NCI-H2029 (cell line): ENCODE measurements at regions not wholly inside any gene's neighbourhood (a gene's known extent, or its start where the extent isn't known, plus 50 kb on each side); places are given as distances from the start of the nearest gene placed in this dataset.
"Not testable (repeated sequence)": the region's sequence is repeated elsewhere in the genome, so short reads cannot be mapped to it uniquely, and the experiment has no call there.

ENCODE experiments used
- DNase-seq: peaks from one replicate; lab custom pipeline; 2025; lab: John Stamatoyannopoulos, UW

DNA sequence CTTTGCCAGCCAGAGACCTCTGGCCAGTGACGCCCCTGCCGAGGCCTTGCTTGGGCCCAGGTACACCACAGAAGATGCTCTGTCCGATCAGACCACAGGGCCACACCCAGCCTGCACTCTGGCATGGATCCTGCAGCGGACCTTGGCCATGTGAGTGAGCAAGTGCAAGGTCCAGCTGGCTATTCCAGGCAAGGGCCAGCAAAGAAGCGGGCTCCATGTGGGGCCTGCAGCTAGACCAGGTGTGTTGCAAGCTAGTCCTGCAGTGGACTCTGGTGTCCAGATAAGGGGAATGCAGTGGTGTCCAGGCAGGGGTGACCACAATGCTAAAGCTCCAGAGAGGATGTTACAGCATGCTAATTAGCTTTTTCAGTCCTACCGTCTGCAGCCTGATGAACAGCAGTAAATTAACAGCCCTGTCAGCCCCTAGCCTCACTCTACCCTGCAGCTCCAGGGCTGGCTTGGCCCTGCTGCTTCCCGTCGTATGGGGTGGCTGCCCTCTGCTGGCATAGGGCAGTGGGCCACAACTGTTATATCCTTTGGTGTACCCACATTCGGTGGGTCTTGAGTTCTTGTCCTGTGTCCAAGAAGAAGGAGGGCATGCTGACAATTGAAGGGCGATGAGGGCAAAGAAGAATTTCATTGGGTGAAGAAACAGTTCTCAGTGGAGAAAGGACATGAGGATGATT lies 284.5 kb upstream of the POU5F2 start:
- no peak for DNase-seq

DNA sequence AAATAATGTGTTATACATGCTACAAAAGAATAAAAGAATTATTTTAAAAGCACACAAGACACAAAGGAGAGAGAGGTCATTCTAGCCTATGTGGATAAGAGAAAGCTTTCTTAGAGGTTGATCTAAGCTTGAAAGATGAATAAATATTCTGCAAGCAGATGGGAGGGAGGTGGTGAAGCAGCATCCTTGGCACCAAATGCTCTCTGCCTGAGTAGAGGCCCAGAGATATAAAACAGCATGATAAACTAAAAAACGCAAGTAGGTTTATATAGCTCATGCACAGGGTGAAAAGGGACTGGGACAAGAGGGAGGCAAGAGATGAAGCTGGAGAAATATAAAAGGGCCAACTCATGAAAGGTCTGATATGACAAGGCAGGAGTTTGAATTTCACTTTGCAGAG lies 283.2 kb upstream of the POU5F2 start:
- DNase-seq = no peak

DNA sequence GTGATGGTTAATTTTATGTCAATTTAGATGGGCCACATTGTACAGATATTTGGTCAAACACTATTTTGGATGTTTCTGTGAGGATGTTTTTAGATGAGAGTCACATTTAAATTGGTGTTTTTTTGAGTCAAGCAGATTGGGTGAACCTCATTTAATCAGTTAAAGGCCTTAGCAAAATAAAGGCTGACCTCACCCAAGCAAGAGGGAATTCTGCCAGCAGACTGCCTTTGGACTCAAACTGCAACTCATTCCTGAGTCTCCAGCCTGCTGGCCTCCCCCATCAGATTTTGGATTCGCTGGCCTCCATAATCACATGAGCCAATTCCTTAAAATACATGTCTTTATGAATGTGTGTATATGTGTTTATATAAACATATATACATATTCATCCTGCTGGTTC lies 282.7 kb upstream of the POU5F2 start:
- no peak for DNase-seq

DNA sequence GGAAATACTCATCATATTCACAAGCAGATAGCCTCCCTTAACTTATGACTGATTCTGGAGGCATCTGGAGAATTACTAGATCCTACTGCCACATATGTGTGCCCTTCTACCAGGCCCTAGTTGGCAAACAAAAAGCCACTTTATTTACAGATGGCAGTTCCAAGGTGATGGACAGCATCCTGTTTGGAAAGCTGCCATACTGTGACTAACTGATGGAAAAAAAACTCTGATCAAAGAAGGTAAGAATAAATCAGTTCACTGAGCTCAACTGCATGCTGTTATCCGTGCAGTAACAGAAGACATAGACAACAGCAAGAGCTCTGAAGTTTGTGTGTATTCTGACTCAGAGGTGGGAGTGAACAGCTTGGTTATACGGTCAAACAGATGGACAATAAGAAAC lies 279.8 kb upstream of the POU5F2 start:
- DNase-seq = peak; percentile 65

DNA sequence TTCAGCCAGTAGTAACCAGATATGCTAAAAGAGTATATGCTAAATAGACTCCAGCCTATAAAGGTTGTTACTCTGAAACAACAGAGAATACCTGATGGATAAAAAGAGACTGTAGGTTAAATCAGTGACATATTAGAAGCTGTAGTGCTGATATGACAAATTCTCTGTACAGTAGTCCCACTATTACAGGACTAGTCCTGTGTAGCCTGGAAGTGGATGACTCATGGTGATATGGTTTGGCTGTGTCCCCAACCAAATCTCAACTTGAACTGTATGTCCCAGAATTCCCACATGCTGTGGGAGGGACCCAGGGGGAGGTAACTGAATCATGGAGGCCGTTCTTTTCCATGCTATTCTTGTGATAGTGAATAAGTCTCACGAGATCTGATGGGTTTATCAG lies 276.2 kb upstream of the POU5F2 start:
- no peak for DNase-seq

DNA sequence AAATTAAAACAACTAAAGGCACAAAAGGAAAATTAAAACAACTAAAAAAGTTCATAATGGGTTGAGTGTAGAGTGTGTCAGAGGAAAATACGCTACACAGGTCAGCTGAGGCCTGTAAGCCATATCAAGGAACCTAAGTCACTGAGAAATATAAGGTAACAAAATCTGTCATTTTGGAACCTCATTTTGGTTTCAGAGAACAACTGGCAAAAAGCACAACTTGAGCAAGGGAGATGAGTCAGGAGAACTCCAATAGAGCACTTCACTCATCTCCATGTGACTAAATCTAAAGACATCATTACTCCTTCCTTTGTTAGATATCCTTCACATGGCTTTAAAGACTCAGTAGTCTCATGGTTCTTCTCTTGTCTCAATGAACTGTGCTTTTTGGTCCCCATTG lies 269.4 kb upstream of the POU5F2 start:
- DNase-seq = no peak

DNA sequence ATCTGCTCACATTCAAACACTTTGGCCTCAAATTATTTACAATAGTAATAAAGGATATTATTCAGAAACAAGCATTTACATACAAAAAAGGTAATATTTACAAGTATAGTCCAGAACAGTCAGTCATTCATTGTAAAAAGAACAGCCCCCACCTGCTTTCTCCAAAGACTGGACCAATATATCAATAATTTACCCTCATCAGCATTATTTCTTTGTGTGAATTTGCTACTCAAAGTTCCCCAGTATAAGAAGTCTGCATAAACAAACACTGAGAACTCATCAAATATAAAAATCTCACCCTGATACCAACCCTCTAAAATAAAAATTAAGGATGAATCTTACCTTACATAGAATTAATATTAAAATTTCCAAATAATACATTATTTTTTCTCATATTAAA lies 267.8 kb upstream of the POU5F2 start:
- DNase-seq = no peak

DNA sequence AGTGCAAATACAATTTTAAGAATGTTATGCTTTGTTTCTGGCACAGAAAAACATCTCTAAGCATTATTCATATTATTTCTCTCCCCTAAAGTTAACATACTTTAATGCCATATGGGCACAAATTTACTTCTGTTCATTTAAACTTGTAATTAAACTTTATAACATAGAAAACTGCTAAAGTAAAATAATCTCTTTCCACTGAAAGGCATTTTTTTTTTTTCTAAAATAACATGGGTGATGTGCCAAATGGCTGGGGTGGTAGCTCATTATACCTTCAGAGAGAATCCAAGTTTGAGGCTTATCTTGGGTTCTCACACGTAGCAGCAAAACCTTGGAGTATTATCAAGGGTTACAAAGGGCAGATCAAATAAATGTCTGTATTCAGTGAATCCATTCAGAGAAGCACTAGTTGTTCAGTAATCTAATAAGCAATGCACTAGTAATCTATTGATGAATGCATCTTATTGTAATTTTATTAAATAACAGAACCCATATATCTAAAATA lies 257.6 kb upstream of the POU5F2 start:
- DNase-seq = no peak

DNA sequence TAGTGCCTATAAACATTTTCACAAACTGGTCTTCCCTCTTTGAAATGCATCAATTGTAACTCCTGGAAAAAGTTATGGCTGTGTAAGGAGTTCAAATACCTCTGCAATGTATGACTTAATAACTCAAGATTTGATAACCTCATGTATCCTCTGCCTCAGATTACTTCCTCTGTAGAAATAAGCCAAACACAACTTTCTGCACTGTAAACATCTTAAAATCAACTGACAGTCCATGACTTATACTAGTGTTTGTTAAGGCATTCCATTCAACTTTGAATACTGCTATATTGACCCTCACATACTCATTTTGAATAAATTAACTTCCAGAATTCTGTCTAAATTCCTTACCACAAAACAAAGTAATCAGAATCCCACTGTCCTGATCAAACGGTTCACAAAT lies 256.2 kb upstream of the POU5F2 start:
- no peak for DNase-seq

DNA sequence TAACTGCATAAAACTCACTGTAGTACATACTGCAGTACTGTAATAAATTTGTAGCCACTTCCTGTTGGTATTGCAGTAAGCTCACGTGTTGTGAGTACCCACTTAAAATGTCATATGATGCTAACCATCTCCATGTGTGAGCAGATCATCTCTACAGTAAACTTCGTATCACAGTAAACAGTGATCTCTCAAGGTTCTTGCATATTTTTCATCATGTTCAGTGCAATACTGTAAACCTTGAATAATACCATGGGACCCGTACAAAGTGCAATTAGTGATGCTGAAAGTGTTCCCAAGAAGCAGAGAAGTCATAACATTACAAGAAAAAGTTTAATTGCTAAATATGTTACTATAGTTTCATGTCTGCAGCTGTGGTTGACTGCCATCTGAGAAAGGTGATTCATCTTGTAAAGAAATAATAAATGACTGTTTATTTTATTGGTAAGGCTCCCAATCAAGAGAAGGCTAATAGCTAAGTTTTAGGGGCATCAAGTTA lies 253.8 kb upstream of the POU5F2 start:
- peak; percentile 84 for DNase-seq

DNA sequence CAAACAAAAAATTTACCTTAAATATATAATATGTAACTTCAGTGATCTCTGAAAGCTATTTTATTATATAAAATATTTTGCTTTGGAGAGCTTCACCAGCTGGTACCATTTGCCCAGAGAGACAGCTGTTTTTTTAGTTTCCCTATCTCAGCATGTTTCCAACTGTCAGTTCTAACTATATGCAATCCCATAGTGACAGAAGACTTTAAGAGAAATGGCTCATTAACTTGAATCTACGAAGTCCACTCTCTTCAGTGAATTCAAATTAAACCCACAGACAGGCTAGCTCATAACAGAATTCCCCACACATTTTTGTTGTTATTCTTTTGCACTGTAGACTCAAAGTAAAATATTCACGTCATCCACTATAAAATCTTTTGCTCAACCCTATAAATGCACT lies 251.8 kb upstream of the POU5F2 start:
- DNase-seq = no peak

DNA sequence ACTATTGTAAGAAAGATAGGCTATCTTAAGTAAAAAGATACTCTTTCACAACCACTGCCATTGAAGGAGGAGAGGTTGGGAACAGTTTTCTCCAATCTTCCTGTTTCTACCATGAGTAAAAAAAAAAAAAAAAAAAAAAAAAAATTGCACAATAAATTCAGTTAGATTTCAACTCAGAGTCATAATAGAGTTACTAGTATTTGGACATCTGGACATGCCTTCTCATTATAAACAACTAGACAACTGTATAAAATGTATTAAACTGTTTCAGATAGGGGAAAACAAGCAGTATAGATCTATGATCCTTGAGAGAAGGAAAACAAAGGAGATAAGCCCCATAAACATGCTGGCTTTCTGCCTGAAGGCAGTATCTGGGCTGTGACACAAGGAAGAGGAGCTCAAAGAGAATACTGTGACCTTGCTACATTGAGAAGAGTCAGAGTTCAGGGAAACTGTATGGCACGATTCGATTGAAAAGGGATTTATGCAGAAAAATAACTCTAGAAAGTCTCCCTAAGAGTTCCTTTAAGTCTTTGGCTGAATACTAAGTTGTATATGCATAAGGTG lies 249.2 kb upstream of the POU5F2 start:
- DNase-seq = peak; percentile 66

DNA sequence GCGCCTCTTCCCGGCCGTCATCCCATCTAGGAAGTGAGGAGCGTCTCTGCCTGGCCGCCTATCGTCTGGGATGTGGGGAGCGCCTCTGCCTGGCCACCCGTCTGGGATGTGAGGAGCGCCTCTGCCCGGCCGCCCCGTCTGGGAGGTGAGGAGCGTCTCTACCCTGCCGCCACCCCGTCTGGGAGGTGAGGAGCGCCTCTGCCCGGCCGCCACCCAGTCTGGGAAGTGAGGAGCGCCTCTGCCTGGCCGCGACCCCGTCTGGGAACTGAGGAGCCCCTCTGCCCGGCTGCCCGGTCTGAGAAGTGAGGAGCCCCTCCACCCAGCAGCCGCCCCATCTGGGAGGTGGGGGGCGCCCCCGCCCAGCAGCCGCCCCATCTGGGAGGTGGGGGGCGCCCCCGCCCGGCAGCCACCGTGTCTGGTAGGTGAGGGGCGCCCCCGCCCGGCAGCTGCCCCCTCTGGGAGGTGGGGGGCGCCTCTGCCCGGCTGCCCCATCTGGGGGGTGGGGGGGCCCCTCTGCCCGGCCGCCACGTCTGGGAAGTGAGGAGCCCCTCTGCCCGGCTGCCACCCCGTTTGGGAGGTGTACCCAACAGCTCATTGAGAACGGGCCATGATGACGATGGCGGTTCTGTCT lies 244.7 kb upstream of the POU5F2 start:
- not testable (repeated sequence) for DNase-seq

DNA sequence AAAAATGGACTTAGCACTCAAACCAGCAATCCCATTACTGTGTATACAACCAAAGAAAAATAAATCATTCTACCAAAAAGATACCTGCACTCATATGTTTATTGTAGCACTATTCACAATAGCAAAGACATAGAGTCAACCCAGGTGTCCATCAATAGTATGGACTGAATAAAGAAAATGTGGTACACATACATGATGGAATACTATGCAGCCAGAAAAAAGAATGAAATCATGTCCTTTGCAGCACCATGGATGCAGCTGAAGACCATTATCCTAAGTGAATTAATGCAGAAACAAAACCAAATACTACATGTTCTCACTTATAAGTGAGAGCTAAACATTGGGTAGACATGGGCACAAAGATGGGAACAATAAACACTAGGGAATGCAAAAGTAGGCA lies 236.8 kb upstream of the POU5F2 start:
- DNase-seq = no peak

DNA sequence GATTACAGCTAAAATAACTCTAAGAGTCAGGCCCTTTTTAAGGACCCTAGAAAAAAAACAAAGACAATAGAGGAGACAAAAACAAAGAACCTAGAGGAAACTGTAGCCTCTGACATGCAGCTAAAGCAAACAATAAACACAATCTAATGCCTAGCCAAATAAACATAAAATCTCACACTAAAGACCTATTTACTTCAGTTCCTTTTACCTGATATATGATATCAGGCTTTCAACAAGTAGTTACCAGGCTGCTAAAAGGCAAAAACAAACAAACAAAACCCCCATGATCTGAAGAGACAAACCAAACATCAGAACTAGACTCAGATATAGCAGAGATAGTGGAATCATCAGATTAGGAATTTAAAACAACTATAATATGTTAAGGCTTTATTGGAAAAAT lies 226.5 kb upstream of the POU5F2 start:
- DNase-seq = peak; percentile 86

DNA sequence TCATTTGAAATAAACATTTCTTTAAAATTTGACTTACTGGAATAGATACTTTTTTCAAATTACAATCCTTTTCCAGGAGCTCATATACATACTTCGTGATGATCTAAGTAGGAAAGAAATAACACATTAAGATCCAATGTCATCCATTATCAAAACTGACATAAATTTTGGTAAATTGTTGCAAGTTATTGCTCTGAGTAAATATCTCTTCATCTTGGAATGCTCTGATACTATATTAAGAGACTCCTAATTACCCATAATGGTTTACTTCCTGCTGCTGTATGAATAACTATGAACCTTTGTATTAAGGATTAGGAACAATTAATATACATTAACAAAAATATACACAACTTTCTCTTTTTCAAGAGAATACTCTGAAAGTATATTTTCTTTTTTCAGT lies 223.0 kb upstream of the POU5F2 start:
- DNase-seq = no peak

DNA sequence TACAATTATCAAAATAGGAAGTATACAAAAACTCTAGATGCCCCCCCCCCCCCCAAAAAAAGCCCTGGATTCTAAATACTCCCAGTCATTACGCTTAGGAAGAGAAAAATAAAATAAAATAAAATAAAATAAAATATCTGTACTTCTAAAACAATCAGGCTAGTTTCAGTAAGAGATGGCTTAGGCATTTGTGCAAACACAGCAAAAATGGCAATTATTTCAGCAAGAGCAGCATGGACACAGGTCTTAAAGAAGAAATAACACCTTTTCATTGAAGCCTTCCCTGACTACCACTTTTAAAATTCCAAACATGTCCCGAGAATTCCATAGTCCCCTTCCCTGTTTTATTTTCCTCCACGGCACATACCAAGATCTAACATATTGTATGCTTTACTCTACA lies 218.6 kb upstream of the POU5F2 start:
- no peak for DNase-seq

DNA sequence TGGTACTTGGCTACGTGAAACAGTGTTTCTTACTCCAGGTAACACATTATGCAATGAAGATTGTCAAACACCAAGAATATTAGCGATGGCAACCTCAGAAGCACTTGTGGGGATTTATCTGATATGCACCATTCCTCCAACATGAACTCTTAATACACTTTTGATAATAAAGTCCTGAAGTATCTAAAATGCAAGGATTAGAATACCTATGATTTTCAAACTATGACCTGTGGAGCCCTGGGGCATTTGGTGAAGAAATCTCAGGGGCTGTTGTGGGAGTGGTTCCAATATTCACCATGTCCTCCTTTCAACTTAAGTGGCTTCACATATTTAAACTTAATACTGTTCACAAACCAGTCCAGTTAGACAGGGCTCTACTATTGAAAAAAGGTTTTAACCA lies 214.6 kb upstream of the POU5F2 start:
- DNase-seq = no peak

DNA sequence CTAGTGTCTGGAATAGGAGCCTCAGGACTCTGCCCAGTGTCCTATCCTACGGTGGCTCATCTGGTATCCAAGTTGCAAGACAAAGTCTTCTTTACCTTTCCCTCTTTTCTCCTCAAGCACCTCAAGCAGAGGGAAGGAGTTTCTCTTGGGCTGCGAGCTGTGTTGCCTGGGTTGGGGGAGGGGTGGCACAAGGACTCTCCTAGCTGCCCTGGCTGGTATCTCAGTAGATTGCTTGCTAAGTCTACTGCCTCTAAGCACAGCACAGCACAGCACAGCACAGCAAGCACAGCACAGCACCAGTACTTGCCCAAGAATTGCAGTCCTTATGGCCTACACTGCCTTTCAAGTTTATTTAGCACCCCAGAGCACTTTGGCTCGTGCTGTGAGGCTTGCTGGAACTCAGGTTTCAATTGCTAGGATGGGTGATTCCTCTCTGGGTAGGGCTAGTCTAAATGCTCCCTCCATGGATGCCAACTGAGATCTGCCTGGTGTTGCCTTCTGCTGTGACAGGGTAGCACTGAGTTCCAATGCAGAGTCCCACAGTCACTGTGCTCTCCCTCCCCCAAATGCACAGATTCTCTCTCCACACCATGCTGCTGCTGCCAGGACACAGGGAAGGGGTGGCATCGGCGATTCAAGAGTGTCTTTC lies 213.1 kb upstream of the POU5F2 start:
- no peak for DNase-seq

DNA sequence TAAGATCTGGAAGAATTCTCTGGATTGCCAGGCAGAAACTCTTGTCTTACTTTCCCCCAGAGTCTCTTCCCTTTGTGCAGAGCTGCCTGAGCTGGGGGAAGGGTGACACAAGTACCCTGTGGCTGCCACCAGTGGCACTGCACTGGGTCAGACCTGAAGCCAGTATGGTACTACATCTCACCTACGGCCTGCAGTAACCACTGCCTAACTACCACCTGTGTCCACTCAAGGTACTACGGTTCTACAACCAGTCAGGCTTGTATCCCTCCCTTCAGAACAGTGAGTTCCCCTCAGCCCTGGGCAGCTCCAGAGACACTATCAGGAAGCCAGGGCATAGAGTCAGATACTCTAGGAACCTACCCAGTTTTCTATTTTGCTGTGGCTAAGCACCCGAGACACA lies 212.0 kb upstream of the POU5F2 start:
- DNase-seq = no peak

DNA sequence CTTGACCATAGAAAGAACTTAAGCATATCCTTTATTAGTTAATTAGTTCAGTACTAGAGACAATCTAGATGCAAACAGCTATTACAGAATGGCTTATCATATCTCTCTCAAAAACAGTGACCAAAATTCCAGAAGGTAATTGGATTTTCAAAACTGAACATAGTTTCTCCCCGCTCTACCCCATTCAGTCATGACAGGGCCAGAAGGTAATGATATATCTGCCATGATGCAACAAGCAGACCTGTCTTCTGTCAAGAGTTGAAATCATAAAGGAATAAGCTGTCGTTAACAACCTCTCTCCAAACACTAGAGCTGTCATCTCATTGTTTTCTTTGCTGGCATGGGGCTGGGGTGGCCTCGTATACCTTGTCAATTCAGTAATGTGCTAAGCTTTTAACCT lies 200.5 kb upstream of the POU5F2 start:
- peak; percentile 69 for DNase-seq

DNA sequence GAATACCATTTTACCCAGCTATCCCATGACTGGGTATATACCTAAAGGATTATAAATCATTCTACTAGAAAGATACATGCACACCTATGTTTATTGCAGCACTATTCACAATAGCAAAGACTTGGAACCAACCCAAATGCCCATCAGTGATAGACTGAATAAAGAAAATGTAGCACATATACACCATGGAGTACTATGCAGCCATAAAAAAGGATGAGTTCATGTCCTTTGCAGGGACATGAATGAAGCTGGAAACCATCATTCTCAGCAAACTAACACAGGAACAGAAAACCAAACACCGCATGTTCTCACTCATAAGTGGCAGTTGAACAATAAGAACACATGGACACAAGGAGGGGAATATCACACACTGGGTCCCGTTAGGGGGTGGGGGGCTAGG lies 191.9 kb upstream of the POU5F2 start:
- DNase-seq = not testable (repeated sequence)

DNA sequence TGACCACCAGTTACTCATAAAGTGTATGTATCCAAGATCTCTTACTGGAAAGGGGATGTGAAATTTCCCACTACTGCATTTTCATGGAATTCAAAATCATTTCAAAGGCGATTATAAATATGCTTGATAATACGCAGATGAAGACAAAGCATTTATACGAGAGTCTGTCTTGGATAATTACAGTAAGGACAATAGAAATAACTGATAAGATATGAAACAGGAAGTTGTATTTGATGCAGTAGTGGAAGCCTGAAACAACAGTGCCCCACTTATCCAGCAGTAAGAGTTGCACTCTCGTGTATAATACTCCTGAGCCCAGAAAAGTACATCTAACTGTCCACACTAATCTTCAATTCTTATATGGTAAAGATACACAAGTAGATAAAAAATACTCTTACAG lies 188.7 kb upstream of the POU5F2 start:
- DNase-seq = no peak
